GM06990 (cell line): ENCODE measurements at regions not wholly inside any gene's neighbourhood (a gene's known extent, or its start where the extent isn't known, plus 50 kb on each side); places are given as distances from the start of the nearest gene placed in this dataset.
"Not testable (repeated sequence)": the region's sequence is repeated elsewhere in the genome, so short reads cannot be mapped to it uniquely, and the experiment has no call there.

Experiments
- DNase-seq: peaks from one replicate; pipeline ENCODE4 v3.0.0-alpha.2; 2011; ENCODE audit not compliant: insufficient read length; ENCODE audit errors: extremely low read depth
- H3K27me3 ChIP-seq: replicated peaks from 2 replicates; pipeline ENCODE4 v1.6.0; 2011; ENCODE audit warnings: low read length; ENCODE audit not compliant: control insufficient read depth, insufficient read depth
- H3K36me3 ChIP-seq: 2 replicates; pipeline ENCODE4 v1.5.1; 2011; ENCODE audit warnings: low read length; ENCODE audit not compliant: control insufficient read depth, insufficient read depth
- H3K4me3 ChIP-seq: replicated peaks from 2 replicates; pipeline ENCODE4 v1.5.1; 2011; ENCODE audit warnings: low read depth, mild to moderate bottlenecking, control low read depth, low read length
- CTCF ChIP-seq: IDR thresholded peaks from 2 replicates; pipeline ENCODE4 v1.5.1; 2011; ENCODE audit warnings: low read length, control low read depth, mild to moderate bottlenecking, inconsistent platforms; ENCODE audit not compliant: insufficient read depth, poor library complexity, severe bottlenecking

GRCh38 chr5:34416501-34417008, 239.6 kb upstream of the RAI14 start:
- H3K27me3 ChIP-seq = no peaks in the 10 kb centered on the region
- no peak overlapping the region for H3K4me3 ChIP-seq
- H3K36me3 ChIP-seq = no peaks in the 10 kb centered on the region
- no peak for TF ChIP-seq CTCF
- DNase-seq = no peak

GRCh38 chr5:34420191-34420590, 235.9 kb upstream of the RAI14 start:
- not testable (repeated sequence) for H3K36me3 ChIP-seq, DNase-seq, H3K27me3 ChIP-seq, H3K4me3 ChIP-seq

- Histone ChIP-seq H3K36me3 (no peaks in the 10 kb centered on the region), H3K27me3 (no peaks in the 10 kb centered on the region), H3K4me3 (no peak overlapping the region)
- DNase-seq = peak; percentile 9
- TF ChIP-seq CTCF = no peak
Measured at GRCh38 chr5:34436761-34437501, 219.2 kb upstream of the RAI14 start.

- no peak for DNase-seq
- Histone ChIP-seq H3K27me3 (no peaks in the 10 kb centered on the region), H3K4me3 (no peak overlapping the region), H3K36me3 (no peaks in the 10 kb centered on the region)
- TF ChIP-seq CTCF = no peak
Measured at GRCh38 chr5:34439601-34440000, 216.5 kb upstream of the RAI14 start.

GRCh38 chr5:34441767-34442166, 214.4 kb upstream of the RAI14 start:
- not testable (repeated sequence) for DNase-seq, H3K36me3 ChIP-seq, H3K27me3 ChIP-seq, H3K4me3 ChIP-seq

GRCh38 chr5:34447424-34447823, 208.7 kb upstream of the RAI14 start:
- Histone ChIP-seq H3K36me3 (no peaks in the 10 kb centered on the region), H3K4me3 (no peak overlapping the region), H3K27me3 (no peaks in the 10 kb centered on the region; the same call in 1 of the 2 replicates)
- no peak for DNase-seq
- no peak for TF ChIP-seq CTCF
